SK-N-SH (cell line): ENCODE measurements at regions not wholly inside any gene's neighbourhood (a gene's known extent, or its start where the extent isn't known, plus 50 kb on each side); places are given as distances from the start of the nearest gene placed in this dataset.

Experiments
- CTCF ChIP-seq: fragments of 200-600 bp; sonication (generic); IDR thresholded peaks from 2 replicates; pipeline ENCODE4 v1.6.1; 2017; ENCODE audit warnings: antibody characterized with exemption, mild to moderate bottlenecking, moderate library complexity
- MAX ChIP-seq: IDR thresholded peaks from 2 replicates; pipeline ENCODE4 v1.4.0; 2012; ENCODE audit warnings: low read depth
- SMC3 ChIP-seq: IDR thresholded peaks from 2 replicates; pipeline ENCODE4 v1.6.1; 2012; ENCODE audit warnings: low read depth, low read length, improper control_type of control experiment
- TAF1 ChIP-seq: IDR thresholded peaks from 2 replicates; pipeline ENCODE4 v1.6.1; 2012; ENCODE audit warnings: low read depth, mild to moderate bottlenecking, low read length, moderate library complexity, borderline replicate concordance

- no peak for TF ChIP-seq CTCF
- TF ChIP-seq SMC3 = no peak
- TF ChIP-seq TAF1 = no peak
- TF ChIP-seq MAX = no peak
Observed at GRCh38 chr6:2381872-2382661, 136.7 kb upstream of the GMDS start.
